Right cardiac atrium (tissue), 5 donors: ENCODE measurements at regions not wholly inside any gene's neighbourhood (a gene's known extent, or its start where the extent isn't known, plus 50 kb on each side); places are given as distances from the start of the nearest gene placed in this dataset.

Source experiments
- ATAC-seq, 2 donors: fragments of 200-7000 bp; cut with Tn5 transposase; one replicate each; pipeline versions ENCODE4 v1.8.0 to v1.9.1; 2020; ENCODE audit warnings: moderate library complexity in 2 of 2, mild to moderate bottlenecking in 1 of 2
- DNase-seq, 3 donors: peaks; one replicate each; pipeline ENCODE4 v3.0.0-alpha.2; 2020
- H3K27ac ChIP-seq: one replicate; pipeline ENCODE4 v1.5.1; 2013; ENCODE audit warnings: mild to moderate bottlenecking, low read length, control low read depth, moderate library complexity
- H3K27me3 ChIP-seq: one replicate; pipeline ENCODE4 v1.6.1; 2013; ENCODE audit not compliant: control insufficient read depth, insufficient read depth
- H3K4me1 ChIP-seq: one replicate; pipeline ENCODE4 v1.6.1; 2013; ENCODE audit warnings: low read length; ENCODE audit not compliant: control insufficient read depth, insufficient read depth
- H3K4me3 ChIP-seq: one replicate; pipeline ENCODE4 v1.5.1; 2013; ENCODE audit warnings: low read length, control low read depth
- H3K9me3 ChIP-seq: one replicate; pipeline ENCODE4 v1.6.1; 2013; ENCODE audit warnings: low read length; ENCODE audit not compliant: control insufficient read depth
- WGBS: extraction: QIAGEN DNeasy Blood & Tissue Kit; methylation state at CpG from one replicate; pipeline ENCODE4 v1.1.7; 2013; 5-methylcytosine and 5-hydroxymethylcytosine counted together
- intact Hi-C, 4 donors: fragments of 100-400 bp; cut with DNase I; formaldehyde crosslinking; loops; one replicate each; pipeline versions ENCODE4 v1.11.0 to v1.14.0; 2022 to 2023
- donor health status: healthy with polysubstance abuse.
- donor health status: DM: no; HTN: yes; CAD: no.
- donor health status: DM: no; HTN: no; CAD: no.
- donor health status: DM: no; HTN: yes; CAD: no; lungs with severe emphysema.
- donor health status: DM: yes; HTN: yes; CAD: no.

DNA sequence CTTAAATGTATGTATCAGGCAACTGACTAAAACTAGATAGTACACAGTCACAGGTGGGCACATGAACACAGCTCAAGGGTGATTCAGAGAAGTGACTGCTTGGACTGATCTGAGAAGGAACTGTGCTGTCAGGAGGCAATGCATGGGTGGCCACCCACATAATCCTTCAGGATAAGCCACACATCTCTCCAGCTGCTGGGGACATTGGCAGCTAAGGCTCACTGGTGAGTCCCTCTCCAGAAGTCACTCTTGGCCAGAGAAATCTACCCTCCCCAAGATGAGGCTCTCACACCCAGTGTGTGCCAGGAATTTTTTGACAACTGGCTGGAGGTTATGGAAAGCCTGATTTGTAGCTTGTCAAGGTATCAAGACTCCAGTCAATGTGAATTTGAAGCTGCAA lies 302.4 kb upstream of the NEBL start:
- ATAC-seq, result no peak
- intact Hi-C loops, result no loop called here

GRCh38 chr10:21197838-21198237 lies 300.7 kb upstream of the NEBL start:
- ATAC-seq (no peak), DNase-seq (no peak)
- Histone ChIP-seq H3K27me3 (no peaks in the 10 kb centered on the region), H3K9me3 (no peaks in the 10 kb centered on the region), H3K4me1 (no peaks in the 10 kb centered on the region), H3K4me3 (no peak overlapping the region), H3K27ac (no peak overlapping the region)
- intact Hi-C loops, result no loop called here
- WGBS, result 92% methylated on average over 3 of the region's 3 CpGs

More for the DNA sequence above, 302.4 kb upstream of the NEBL start:
- Histone ChIP-seq H3K4me1 (peaks cover 3% of the 10 kb centered on the region), H3K4me3 (no peak overlapping the region), H3K9me3 (no peaks in the 10 kb centered on the region), H3K27me3 (no peaks in the 10 kb centered on the region), H3K27ac (no peak overlapping the region)
- DNase-seq, result no peak

- no peaks in the 10 kb centered on the region for H3K9me3 ChIP-seq
- DNase-seq (no peak), ATAC-seq (no peak)
- H3K4me1 ChIP-seq, result no peaks in the 10 kb centered on the region
- H3K27ac ChIP-seq, result no peak overlapping the region
- 65% methylated on average over 5 of the region's 5 CpGs for WGBS
- H3K4me3 ChIP-seq, result no peak overlapping the region
- no peaks in the 10 kb centered on the region for H3K27me3 ChIP-seq
- intact Hi-C loops, result no loop called here
These were observed 299.8 kb upstream of the NEBL start for GRCh38 chr10:21196822-21197395.

GRCh38 chr10:21195252-21195651 lies 298.1 kb upstream of the NEBL start:
- no peak overlapping the region for H3K27ac ChIP-seq
- H3K4me1 ChIP-seq, result no peaks in the 10 kb centered on the region
- no peaks in the 10 kb centered on the region for H3K27me3 ChIP-seq
- DNase-seq (no peak), ATAC-seq (no peak)
- H3K4me3 ChIP-seq, result no peak overlapping the region
- H3K9me3 ChIP-seq, result no peaks in the 10 kb centered on the region
- WGBS, result 81% methylated on average over 1 of the region's 1 CpG
- intact Hi-C loops, result no loop called here

DNA sequence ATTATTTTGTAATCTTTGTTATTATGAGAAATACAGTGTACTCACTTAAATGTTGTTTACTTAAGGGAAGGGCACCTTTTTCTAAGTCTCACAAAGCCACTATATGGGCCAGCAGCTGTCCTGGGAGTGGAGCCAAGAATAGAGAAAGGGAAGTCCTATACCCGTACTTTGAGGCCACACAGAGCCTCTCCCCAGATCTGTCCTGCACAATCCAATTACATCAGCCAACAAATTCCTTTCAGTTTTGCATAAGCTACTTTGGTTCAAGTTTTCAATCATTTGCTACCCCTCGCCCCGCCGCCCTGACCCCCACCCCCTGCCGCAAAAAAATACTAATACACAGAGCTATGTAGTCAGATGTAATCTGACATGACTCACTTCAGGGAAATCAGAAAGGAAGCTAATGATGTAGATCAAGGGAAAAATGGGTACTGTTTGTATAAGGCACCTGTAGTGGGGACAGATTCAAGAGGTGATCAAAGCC lies 297.4 kb upstream of the NEBL start:
- WGBS, result 38% methylated on average over 5 of the region's 5 CpGs
- no peak overlapping the region for H3K27ac ChIP-seq

DNA sequence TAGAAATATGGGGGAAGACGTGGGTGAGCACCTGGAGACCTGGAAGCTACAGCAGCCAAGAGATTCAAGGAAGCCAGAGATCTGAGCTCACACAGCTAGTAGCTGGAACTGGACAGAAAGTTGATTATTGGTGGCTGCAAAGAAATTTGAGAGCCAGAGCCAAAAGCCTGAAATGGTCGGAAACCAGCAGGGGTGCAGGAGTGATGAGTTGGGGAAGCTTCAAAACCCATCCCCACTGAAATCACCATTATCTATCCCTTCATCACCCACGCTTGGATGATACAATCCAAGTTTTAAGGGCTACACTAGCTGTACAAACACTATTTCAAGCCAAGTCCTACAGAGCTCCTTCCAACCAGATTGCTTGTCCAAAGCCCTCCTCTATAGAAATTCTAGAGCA lies 296.1 kb upstream of the NEBL start:
- no peaks in the 10 kb centered on the region for H3K27me3 ChIP-seq
- ATAC-seq, result no peak

More for the DNA sequence above, 297.4 kb upstream of the NEBL start:
- Histone ChIP-seq H3K9me3 (no peaks in the 10 kb centered on the region), H3K4me3 (no peak overlapping the region), H3K27me3 (no peaks in the 10 kb centered on the region), H3K4me1 (no peaks in the 10 kb centered on the region)
- intact Hi-C loops, result no loop called here
- ATAC-seq, result peak; percentile 63 to 64
- no peak for DNase-seq

DNA sequence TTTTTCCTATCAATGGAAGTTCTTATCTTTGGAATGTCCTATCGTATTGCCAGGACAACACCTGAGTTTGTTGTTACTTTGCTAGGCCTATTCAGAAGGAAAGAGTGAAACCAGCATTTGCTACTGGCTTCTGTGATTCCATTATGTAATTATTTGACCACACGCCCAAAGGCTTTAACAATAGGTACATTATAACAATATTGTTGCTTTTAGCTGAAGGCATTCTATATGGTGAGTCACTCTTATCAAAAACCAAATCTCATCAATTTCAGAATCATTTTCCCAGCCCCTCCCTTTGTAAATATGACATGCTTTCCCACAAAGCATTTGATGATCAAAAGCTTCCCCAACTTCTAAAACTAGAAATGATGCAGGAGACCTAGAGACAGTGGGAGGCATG lies 294.4 kb upstream of the NEBL start:
- no peak overlapping the region for H3K27ac ChIP-seq

More for the DNA sequence above, 296.1 kb upstream of the NEBL start:
- Histone ChIP-seq H3K4me3 (no peak overlapping the region), H3K9me3 (no peaks in the 10 kb centered on the region), H3K4me1 (no peaks in the 10 kb centered on the region), H3K27ac (no peak overlapping the region)
- no peak for DNase-seq
- WGBS, result 61% methylated on average over 3 of the region's 3 CpGs
- intact Hi-C loops, result no loop called here

GRCh38 chr10:21184984-21185383 lies 287.9 kb upstream of the NEBL start:
- no peaks in the 10 kb centered on the region for H3K4me1 ChIP-seq
- 77% methylated on average over 2 of the region's 2 CpGs for WGBS
- H3K27ac ChIP-seq, result no peak overlapping the region
- H3K9me3 ChIP-seq, result no peaks in the 10 kb centered on the region
- H3K27me3 ChIP-seq, result no peaks in the 10 kb centered on the region
- intact Hi-C loops, result no loop called here
- ATAC-seq, result peak in 1 of 2 donors; percentile 55
- no peak overlapping the region for H3K4me3 ChIP-seq
- no peak for DNase-seq

More for the DNA sequence above, 294.4 kb upstream of the NEBL start:
- intact Hi-C loops, result no loop called here
- no peak for ATAC-seq
- H3K4me3 ChIP-seq, result no peak overlapping the region
- no peaks in the 10 kb centered on the region for H3K27me3 ChIP-seq
- DNase-seq, result no peak
- no peaks in the 10 kb centered on the region for H3K9me3 ChIP-seq
- H3K4me1 ChIP-seq, result no peaks in the 10 kb centered on the region
- WGBS, result 70% methylated on average over 2 of the region's 2 CpGs

DNA sequence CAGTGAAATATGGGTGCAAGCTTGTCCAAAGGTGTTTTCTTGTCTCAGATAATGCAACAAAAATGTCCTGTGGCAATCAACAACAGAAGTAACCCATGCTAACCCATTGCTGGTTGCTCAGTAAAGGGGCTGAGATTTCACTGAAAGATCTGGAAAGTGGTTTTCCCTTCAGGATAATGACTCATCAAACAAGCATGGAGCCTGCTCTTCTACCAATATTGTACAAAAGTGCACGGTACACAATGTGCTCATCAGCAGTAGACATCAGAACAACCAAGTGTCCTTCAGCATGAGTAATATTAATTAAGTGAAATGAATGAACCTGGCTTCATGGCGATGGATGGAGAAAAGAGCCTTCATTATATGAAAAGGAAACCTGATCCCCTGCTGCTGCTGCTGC lies 287.1 kb upstream of the NEBL start:
- intact Hi-C loops, result no loop called here
- peak in 1 of 2 donors; percentile 48 for ATAC-seq
- no peak for DNase-seq
- H3K27me3 ChIP-seq, result no peaks in the 10 kb centered on the region
- no peaks in the 10 kb centered on the region for H3K4me1 ChIP-seq
- 75% methylated on average over 2 of the region's 2 CpGs for WGBS
- H3K27ac ChIP-seq, result no peak overlapping the region
- H3K9me3 ChIP-seq, result peaks cover 2% of the 10 kb centered on the region
- H3K4me3 ChIP-seq, result no peak overlapping the region

DNA sequence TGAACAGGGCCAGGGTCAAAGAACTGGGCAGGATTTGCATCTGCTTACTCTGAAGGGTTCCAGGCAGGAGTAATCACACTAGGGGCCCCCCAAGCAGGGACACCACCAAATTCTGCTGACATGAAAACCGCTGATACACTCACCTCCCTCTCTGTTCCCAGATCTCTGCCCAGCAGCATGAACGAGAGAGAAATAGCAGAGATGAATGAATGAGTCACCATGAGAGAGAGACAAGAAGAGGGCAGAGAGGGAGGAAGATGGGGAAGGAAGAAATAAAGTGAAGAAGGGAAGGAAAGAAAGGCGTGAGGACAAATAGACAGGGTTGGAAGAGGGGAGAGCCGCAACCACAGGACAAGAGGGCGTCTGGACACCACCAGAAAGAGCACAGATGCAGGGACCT lies 285.9 kb upstream of the NEBL start:
- DNase-seq, result no peak
- no peak for ATAC-seq
- H3K27ac ChIP-seq, result no peak overlapping the region
- 88% methylated on average over 5 of the region's 5 CpGs for WGBS
- no peaks in the 10 kb centered on the region for H3K4me1 ChIP-seq
- no peaks in the 10 kb centered on the region for H3K27me3 ChIP-seq
- peaks cover 2% of the 10 kb centered on the region for H3K9me3 ChIP-seq
- H3K4me3 ChIP-seq, result no peak overlapping the region
- intact Hi-C loops, result no loop called here

DNA sequence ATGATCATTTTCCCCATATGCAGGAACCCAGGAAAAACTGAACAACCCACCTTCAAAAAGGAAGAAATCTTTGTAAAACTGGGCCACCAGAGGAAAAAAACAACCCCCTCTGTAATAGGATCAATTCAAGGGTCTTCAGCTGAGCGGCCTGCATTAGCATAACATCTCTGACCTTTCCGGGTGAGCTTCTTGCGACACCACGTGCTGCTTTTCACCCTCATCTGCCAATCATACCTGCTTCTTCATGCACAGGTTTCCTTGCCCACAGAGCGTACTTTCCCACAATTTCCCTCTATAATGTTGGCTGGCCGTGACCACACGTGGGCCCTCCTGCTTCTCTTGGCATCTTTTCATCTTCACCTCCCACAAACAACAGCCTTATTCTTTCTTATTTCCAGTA lies 284.3 kb upstream of the NEBL start:
- WGBS, result 75% methylated on average over 7 of the region's 7 CpGs
- intact Hi-C loops, result no loop called here
- Histone ChIP-seq H3K4me1 (no peaks in the 10 kb centered on the region), H3K27ac (no peak overlapping the region), H3K4me3 (no peak overlapping the region), H3K9me3 (peaks cover 2% of the 10 kb centered on the region), H3K27me3 (no peaks in the 10 kb centered on the region)
- ATAC-seq (no peak), DNase-seq (no peak)

- no peak overlapping the region for H3K4me3 ChIP-seq
- no peaks in the 10 kb centered on the region for H3K4me1 ChIP-seq
- ATAC-seq (no peak), DNase-seq (no peak)
- H3K27ac ChIP-seq, result no peak overlapping the region
- no peaks in the 10 kb centered on the region for H3K27me3 ChIP-seq
- intact Hi-C loops, result no loop called here
- peaks cover 2% of the 10 kb centered on the region for H3K9me3 ChIP-seq
These were observed 283.5 kb upstream of the NEBL start for GRCh38 chr10:21180604-21181003.
